CD4-positive, alpha-beta T cell treated with Interleukin-1 beta for 1 hour (primary cell): ENCODE measurements at regions not wholly inside any gene's neighbourhood (a gene's known extent, or its start where the extent isn't known, plus 50 kb on each side); places are given as distances from the start of the nearest gene placed in this dataset.
A peak's percentile ranks its signal among the peaks of the same experiment; 100 is the strongest.
"Not testable (repeated sequence)": the region's sequence is repeated elsewhere in the genome, so short reads cannot be mapped to it uniquely, and the experiment has no call there.

Experiments used
- DNase-seq, 2 donors: peaks; one replicate each; pipeline ENCODE4 v3.0.0-alpha.2; 2020 to 2022

DNA sequence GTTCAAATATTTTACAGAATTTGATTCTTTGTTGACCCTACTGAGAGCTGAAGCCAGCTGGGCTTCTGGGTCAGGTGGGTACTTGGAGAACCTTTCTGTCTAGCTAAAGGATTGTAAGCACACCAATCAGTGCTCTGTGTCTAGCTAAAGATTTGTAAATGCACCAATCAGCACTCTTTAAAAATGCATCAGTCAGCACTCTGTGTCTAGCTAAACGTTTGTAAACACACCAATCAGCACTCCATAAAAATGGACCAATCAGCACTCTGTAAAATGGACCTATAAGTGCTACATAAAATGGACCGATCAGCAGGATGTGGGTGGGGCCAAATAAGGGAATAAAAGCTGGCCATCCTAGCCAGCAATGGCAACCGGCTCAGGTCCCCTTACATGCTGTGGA is 76.4 kb upstream of the TMSB4Y start:
- DNase-seq: not testable (repeated sequence)

DNA sequence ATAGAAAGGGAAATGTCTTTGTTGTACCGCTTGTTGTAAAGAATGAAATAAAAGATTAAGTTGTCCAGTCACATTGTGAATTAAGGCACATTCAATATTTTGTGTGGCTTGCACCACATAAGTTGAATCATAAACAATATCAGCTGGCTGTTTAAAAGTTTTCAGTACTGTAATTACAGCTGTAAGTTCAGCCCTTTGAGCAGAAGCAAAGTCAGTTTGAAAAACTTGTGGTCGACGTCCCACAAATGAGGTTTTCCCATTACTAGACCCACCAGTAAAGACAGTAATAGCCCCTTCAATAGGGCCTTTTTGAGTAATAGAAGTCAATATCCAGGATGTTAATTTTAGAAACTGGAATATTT is 87.8 kb upstream of the TMSB4Y start:
- DNase-seq: no peak

DNA sequence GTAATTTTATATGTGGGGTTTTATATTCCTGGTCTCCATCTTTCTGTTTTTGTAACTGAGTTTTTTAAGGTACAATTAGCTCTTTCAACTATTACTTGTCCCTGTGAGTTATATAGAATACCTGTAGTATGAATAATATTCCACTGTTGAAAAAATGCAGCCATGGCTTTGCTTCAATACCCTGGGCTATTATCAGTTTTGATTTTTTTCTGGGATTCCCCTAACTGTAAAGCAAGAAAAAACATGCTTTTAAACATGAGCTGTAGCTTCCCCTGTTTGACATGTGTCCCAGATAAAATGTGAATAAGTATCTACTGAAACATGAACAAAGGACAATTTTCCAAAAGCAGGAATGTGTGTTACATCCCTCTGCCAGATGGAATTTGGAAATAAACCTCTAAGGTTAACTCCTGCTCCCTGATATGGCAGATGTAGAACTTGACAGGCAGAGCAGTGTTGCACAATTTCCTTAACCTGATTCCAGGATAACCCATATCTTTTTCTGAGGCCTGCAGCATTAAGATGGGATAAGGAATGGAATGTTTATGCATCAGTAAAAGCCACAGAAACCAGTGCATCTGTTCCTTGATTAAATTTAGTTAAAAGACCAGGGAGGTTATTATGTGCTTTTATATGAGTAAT is 88.3 kb upstream of the TMSB4Y start:
- DNase-seq: no peak

DNA sequence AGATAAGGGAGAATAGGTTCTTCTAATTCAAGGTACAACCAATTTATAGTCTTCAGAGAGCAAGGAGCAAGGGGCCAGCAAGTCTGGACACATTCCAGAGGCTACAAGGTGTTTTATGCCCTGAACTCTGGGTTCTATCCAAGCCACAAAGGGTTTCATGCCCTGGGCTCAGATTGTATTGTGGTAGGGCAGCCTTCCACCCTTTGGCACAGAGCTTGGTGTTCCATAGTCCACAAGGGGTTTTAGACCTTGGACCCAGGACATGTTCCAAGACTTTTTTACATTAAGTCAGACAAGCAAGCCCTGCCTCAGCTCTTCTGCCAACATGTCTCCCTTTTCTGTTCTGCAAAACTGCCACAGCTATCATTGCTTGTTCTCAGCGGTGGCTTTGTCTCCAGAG is 90.8 kb upstream of the TMSB4Y start:
- no peak for DNase-seq

DNA sequence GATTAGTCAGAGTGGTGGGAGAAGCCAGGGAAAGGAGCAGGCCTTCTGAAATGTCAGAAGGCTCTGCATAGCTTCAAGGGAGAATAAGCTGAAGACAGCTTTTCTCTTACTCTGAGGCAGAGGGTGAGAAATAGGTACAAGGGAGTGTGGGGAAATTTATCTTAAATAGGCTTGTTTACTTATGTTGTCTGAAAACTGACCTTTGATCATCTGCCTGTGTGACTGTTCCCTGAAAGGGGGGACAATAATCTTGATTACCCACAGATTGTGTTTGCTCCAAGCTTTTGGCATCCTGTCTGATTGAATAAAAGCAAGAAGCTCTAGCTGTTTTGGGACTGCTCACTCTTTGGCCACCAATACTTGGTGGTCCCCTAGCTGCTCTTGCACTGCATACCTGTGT is 91.7 kb upstream of the TMSB4Y start:
- no peak for DNase-seq

DNA sequence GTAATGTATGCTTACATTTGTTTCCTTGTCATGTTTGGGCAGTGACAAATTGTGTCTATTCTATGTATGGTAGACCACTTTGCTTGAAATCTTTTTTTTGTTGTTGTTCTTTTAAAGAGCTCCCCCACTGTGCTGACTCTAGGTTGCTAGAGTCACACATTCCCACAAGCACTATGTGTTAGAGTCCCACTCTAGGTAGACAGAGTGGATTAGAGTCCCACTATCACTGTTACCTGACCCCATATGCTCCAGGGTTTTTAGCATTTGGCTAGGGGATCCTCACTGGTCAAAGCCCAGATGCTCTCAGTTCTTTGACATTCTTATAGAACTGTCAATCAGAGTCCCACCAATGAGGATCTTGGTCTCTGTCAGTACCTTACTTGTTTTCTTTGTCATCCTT is 111.2 kb upstream of the TMSB4Y start:
- DNase-seq: no peak

DNA sequence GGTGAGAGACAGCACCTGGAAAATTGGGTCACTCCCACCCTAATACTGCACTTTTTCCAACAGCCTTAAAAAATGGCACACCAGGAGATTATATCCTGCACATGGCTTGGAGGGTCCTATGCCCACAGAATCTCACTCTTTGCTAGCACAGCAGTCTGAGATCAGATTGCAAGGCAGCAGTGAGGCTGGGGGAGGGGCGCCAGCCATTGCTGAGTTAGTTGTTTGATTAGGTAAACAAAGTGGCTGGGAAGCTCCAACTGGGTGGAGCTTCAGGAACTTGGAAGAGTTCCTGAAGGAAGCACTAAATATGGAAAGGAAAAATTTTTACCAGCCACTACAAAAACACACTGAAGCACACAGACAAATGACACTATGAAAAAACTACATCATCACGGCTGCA is 91.1 kb upstream of the UTY start:
- DNase-seq: not testable (repeated sequence)

DNA sequence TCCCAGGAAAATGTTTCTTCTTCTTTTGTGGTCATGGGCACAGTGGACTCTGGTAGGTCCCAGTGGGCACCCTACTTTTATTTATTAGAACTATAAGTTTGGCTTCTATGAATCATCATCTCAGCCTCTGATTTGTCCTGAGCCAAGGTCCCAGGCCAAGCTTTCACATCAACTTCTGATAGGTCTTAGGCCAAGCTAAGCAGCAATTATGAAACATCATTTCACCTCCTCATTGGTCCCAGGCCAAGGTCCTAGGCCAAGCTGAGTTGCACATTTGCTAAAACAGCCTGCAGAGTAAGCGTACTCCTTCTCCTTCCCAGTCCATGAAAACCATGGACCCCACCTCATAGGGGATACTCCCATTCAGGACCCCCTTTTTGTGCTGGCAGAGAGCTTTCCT is 87.4 kb upstream of the UTY start:
- no peak for DNase-seq

DNA sequence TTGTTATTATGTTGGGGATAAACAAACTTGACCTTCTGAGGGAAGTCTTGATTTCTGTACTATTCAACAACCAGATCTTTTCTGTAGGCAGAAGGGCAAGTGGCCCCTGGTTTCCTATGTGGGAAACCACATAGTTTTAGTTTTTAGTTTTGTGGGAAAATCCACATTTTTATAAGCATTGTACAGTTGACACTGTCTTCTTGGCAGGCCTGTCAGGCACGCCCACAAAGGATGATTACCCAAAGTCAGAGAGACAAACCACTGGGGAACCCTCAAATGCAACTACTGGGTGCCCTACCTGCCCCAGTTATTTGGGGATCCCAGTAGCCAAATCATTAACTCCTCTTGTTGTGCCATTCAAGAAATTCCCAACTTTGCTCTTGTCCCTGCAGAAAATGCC is 75.1 kb upstream of the UTY start:
- DNase-seq: no peak

DNA sequence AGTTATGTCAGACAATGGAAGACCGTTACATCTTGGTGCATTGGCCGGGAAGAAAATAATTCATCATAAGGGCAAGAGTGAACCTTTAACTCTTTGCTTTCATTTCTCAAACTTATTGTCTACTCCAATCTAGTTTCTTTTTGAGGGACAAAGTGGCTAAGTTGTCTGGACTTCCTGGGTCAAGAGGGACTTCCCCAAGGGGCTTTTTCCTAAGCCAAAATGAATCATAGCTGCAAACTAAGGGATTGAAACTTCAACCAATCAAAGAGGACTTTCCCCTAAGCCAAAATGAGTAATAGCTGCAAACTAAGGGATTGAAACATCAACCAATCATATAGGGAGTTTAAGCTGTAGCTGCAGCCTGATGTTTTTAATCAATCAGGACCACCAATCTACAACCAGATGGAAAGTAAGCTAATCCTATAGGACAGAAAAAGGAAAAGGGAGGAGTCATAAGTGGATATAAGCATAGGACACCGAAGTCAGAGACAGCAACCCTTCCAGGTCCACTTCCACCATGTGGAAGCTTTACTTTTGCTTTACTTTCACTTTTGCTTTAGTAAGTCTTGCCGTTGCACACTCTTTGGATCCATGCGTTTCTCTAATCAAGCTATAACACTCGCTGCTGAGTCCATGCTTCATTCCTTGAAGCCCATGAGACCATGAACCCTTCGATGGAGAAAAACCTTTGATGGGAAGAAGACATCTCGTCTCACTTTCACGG is 72.7 kb upstream of the UTY start:
- peak in 1 of 2 donors; percentile 0 for DNase-seq

DNA sequence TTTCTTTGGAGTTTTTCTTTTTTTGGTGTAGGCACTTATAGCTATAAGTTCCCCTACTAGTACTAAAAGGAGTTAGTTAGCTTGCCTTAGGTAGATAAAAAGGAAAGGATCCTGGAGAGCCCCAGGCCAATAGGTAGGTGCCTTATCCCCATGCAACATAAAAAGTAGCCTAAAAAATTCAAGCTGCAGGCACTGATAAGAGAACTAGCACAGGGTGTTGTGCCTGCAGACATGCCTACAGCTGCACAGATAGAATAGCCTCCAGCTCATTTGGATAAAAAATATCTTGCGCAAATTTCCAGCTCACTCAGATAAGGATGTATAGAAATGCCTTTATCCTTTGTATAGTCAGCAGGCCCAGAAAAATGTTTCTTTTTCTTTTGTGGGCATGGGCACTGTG is 71.4 kb upstream of the UTY start:
- no peak for DNase-seq

DNA sequence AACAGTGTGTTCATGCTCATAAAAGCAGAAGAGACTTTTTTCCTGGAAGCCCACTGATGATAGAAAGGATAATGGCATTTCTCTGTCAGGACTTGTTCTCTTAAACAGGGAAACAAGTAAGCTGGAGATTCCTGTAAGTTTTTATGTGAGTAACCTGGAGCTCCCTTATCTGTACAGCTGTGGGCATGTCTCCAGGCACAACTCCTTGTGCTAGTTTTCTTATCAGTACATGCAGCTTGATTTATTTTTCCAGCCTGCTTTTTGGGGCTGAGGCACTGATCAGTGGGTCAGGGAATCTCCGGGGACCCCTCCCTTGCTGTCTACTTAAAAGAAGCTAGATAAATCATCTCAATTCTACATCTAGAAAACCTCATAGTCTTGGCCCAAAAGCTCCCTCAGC is 64.7 kb upstream of the UTY start:
- DNase-seq: no peak

DNA sequence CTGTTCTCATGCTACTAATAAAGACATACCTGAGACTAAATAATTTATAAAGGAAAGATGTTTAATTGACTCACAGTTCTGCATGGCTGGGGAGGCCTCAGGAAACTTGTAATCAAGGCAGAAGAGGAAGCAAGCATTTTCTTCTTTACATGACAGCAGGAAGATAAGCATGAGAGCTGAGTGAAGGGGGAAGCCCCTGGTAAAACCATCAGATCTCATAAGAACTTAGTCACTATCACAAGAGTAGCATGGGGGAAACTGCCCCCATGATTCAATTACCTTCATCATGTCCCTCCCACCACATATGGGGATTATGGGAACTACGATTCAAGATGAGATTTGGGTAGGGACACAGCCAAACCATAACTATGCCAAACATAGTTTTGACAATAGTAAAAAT is 58.1 kb upstream of the UTY start:
- no peak for DNase-seq
